ENCODE measurements at regions not wholly inside any gene's neighbourhood (a gene's known extent, or its start where the extent isn't known, plus 50 kb on each side); places are given as distances from the start of the nearest gene placed in this dataset.

DNA sequence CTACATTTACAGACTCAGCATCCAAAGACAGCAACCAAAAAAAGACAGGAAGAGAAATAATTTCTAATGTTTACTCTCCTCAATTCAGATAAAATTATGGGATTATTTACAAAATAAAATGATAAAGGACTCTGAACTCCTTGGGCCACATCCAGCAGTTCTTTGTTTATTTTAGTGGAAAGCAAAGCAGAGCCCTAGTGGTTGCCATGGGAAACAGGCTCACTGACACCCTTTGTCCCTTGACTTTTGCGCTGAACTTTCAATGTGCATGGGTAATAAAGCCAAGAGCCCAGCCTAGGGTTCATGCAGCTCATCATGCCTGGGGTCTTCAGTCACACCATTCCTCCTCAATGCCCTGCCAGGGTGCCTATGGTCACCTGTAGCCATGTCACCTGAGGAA lies 442.6 kb upstream of the IGFBP3 start (continued):
- TF ChIP-seq, protein P1, sequence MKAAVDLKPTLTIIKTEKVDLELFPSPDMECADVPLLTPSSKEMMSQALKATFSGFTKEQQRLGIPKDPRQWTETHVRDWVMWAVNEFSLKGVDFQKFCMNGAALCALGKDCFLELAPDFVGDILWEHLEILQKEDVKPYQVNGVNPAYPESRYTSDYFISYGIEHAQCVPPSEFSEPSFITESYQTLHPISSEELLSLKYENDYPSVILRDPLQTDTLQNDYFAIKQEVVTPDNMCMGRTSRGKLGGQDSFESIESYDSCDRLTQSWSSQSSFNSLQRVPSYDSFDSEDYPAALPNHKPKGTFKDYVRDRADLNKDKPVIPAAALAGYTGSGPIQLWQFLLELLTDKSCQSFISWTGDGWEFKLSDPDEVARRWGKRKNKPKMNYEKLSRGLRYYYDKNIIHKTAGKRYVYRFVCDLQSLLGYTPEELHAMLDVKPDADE (IDR thresholded peaks at IDR 0.05) = no peak
- TF ChIP-seq REST (IDR thresholded peaks at IDR 0.05; ENCODE audit: unreplicated experiment) = no peak
- no peak for TF ChIP-seq ZNF114 (CRISPR knock-in tag; IDR thresholded peaks at IDR 0.05)
- TF ChIP-seq EZH2 (IDR thresholded peaks at IDR 0.05; ENCODE audit: low read depth, unreplicated experiment) = no peak
- no peak for TF ChIP-seq EZH2phosphoT487 (IDR thresholded peaks at IDR 0.05; ENCODE audit: unreplicated experiment)
- TF ChIP-seq CREB1 (CRISPR knock-in tag; IDR thresholded peaks at IDR 0.05; ENCODE audit: low read depth) = no peak
- no peak for TF ChIP-seq JUNB (IDR thresholded peaks at IDR 0.05; ENCODE audit: unreplicated experiment)
- no peak for TF ChIP-seq NANOG (IDR thresholded peaks at IDR 0.05; ENCODE audit: borderline replicate concordance)

DNA sequence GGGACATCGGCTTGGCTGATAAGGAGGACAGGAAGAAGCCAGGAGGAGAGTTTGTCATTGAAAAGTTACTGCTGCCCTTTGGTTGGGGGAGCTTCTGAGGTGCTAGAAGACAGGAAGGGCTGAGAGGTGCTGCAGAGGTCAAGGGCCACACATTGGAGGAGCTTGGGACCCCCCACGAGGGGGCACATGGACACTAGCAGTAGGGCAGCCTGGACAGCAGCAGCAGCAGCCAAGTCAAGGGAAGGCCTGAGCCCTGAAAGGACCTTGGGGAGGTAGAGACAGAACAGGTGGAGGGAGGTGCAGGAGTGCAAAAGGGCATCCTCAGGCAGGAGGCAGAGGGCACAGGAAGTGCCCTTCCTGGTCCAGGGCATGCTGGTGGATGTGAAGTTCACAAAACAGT lies 439.7 kb upstream of the IGFBP3 start:
- H3K36me3 Mint-ChIP-seq (ENCODE audit: low read depth) = no peaks in the 10 kb centered on the region
- no peak overlapping the region for H3K4me3 Mint-ChIP-seq
- no peak for DNase-seq (ENCODE audit: low spot score)
- H3K4me1 Mint-ChIP-seq = peaks cover 7% of the 10 kb centered on the region; the same call in 2 of the 3 replicates
- no peaks in the 10 kb centered on the region for H3K9me3 Mint-ChIP-seq
- H3K27ac Mint-ChIP-seq = no peak overlapping the region
- no peaks in the 10 kb centered on the region for H3K4me1 ChIP-seq (ENCODE audit: insufficient read depth)
- no peak overlapping the region for H3K27ac ChIP-seq (ENCODE audit: low read depth)
- no peak overlapping the region for H3K4me2 ChIP-seq
- H2AFZ ChIP-seq = no peak overlapping the region
- no peaks in the 10 kb centered on the region for H3K27me3 ChIP-seq (ENCODE audit: insufficient read depth)
- TF ChIP-seq EZH2 (IDR thresholded peaks at IDR 0.05; ENCODE audit: low read depth, unreplicated experiment) = no peak
- TF ChIP-seq, protein P2, sequence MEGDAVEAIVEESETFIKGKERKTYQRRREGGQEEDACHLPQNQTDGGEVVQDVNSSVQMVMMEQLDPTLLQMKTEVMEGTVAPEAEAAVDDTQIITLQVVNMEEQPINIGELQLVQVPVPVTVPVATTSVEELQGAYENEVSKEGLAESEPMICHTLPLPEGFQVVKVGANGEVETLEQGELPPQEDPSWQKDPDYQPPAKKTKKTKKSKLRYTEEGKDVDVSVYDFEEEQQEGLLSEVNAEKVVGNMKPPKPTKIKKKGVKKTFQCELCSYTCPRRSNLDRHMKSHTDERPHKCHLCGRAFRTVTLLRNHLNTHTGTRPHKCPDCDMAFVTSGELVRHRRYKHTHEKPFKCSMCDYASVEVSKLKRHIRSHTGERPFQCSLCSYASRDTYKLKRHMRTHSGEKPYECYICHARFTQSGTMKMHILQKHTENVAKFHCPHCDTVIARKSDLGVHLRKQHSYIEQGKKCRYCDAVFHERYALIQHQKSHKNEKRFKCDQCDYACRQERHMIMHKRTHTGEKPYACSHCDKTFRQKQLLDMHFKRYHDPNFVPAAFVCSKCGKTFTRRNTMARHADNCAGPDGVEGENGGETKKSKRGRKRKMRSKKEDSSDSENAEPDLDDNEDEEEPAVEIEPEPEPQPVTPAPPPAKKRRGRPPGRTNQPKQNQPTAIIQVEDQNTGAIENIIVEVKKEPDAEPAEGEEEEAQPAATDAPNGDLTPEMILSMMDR (conservative IDR thresholded peaks at IDR 0.05; ENCODE audit: low read depth in 2 of 2) = 0 out of 4 replicates have a peak, but pooled peaks of 1 of the 2 experiments have one; percentile 1
- no peaks in the 10 kb centered on the region for H3K9me2 ChIP-seq (ENCODE audit: insufficient read depth)
- no peaks in the 10 kb centered on the region for H3F3A ChIP-seq (replicated peaks; ENCODE audit: low read depth)
- peaks cover 2% of the 10 kb centered on the region for H3K27me3 Mint-ChIP-seq (ENCODE audit: insufficient read depth, low read depth, poor library complexity)
- H3K79me2 ChIP-seq (replicated peaks; ENCODE audit: insufficient read depth) = no peaks in the 10 kb centered on the region
- no peak for ATAC-seq
- H4K20me1 ChIP-seq (replicated peaks; ENCODE audit: insufficient read depth) = no peaks in the 10 kb centered on the region
- no peak overlapping the region for H3K4me3 ChIP-seq
- no peaks in the 10 kb centered on the region for H3K36me3 ChIP-seq (ENCODE audit: insufficient read depth)
